HG03354 (cell line): ENCODE measurements at regions not wholly inside any gene's neighbourhood (a gene's known extent, or its start where the extent isn't known, plus 50 kb on each side); places are given as distances from the start of the nearest gene placed in this dataset.
"Not testable (repeated sequence)": the region's sequence is repeated elsewhere in the genome, so short reads cannot be mapped to it uniquely, and the experiment has no call there.

Experiments
- ATAC-seq: cut with Tn5 transposase; IDR thresholded peaks from one replicate; pipeline ENCODE4 v1.9.1; 2021; ENCODE audit warnings: mild to moderate bottlenecking; ENCODE audit not compliant: unreplicated experiment, poor library complexity, severe bottlenecking

DNA sequence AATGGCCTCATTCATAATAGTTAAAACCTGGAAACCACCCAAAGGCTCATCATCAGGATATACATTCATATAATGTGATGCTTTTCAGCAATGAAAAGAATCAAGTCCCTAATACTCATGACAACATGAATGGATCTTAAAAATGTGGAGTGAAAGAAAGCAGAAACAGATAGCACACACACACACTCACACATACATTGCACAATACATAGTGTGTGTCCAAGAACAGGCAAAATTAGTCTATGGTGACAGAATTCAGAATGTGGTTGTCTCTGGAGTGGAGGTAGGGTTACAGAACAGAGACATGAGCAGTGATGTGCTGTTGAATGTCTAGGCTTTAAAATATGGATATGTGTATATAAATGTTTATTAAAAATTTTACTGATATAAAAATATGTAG, 419.9 kb upstream of the PCDH15 start:
- no peak for ATAC-seq

DNA sequence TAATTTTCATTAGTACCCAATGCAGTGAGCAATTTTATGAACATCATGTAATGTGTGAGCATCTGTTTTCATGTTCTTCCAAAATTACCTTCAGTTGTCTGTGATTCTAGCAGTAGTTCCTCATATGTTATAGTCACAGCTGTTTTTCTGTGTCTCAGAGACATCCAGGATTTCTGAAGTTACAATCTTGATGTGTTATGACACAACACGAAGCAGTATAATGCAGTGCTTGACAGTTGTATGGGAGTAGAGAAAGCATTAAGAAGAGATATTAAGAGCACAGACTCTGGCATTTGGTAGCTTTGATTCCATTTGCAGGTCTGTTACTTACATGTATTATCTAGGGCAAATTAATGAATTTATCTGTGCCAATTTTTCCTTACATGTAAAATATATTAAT, 414.7 kb upstream of the PCDH15 start:
- no peak for ATAC-seq

DNA sequence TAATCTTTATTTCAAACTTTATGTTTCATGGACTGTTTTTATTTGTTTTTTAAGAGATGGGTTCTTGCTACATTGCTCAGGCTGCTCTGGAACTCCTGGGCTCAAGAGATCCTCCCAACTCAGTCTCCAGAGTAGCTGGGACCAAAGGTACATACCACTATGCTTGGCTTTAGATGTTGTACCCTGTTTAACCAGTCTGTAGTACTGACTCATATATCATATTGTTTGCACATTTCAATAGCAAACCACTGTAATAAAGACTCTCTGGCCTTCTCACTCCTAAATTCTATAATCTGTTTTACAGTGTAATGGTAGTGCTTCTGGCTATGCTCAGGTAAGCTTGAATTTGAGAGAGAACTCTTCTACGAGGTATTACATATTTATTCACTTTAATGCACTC, 413.6 kb upstream of the PCDH15 start:
- ATAC-seq = no peak

DNA sequence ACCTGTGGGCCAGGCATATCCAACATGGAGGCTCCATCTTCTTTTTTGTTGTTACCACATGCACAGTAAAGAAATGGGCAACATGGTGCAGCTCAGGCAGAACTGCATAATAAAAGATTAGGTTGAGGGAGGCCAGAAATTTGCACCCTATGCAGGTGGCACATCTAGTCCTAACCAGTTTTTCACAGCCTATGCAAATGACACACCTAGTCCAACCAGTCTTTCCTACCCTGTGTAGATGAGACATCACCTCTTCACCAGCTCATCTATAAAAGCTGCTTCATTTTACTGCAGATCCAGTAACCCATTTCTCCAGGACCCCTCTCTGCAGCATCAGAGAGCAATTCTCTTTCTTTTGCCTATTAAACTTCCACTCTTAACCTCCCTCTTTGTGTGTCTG, 411.0 kb upstream of the PCDH15 start:
- ATAC-seq = no peak

DNA sequence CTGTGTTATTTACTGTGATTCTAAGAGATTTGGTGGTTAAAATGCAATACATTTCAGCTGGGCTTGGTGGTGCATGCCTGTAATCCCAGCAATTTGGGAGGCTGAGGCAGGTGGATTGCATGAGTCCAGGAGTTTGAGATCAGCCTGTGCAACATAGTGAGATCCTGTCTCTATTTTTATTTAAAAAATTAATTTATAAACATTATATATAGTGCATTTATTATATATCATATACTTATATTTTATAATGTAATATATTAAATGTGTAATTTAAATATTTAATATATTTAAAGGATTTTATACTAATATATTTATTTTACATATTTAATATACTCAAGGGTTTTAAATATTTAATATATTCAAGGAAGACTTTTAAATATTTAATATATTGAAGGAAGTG, 402.8 kb upstream of the PCDH15 start:
- no peak for ATAC-seq

DNA sequence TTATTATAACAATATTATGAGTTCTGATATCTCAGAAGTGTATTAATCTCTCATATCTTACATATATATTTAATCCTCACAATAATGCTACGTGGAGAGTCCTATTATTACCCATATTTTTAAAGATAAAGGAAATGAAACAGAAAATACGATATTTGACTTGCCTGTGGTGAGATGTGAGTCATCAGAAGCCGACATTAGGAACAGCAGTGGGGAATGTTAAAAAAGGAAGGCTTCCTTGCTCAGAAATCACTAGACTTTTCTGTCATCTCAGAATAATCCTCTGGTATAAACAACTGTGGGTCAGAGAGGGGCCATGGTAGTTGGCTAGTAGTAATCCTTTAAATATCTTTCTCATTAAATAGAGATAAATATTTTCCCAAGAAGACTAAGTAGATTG, 402.3 kb upstream of the PCDH15 start:
- no peak for ATAC-seq

DNA sequence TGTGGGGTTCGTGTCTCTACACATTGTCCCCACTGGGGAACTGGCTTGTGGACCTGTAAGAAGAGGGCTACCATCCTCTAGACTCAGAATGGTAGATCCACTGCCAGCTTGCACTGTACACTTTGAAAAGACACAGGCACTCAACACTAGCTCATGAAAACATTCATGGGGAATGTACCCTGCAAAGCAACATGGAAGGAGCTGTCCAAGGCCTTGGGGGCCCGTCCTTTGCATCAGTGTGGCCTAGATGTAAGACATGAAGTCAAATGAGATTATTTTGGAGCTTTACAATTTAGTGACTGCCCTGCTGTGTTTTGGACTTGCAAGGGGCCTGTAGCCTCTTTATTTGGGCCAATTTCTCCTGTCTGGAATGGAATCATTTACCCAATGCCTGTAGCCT, 399.0 kb upstream of the PCDH15 start:
- ATAC-seq = no peak

DNA sequence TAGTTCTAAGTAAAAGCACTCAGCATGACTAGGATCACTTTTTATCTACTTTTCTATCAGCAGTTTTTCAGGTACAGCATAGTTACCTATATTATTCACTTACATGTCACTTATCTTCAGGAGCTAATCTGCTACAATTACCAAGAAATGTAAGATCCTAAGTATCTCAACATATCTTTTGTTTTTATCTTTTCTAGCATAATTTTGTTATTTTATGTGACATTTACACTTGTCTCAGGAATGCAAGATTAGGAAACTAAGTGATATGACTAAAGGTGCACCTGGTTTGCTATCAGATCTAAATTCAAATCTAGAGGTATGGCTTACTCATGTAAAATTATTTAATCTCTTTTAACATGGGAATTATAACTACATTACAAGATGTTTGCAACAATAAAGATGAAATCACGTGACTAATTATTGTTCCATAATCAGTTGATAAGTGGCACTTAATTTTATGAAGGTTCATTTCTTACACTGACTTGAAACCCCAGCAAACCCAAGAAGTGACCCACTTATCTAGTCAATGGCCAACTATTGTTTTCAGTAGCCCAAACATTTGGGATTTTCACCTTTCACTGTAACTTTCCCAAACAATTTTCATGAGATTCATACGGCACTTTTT, 390.3 kb upstream of the PCDH15 start:
- ATAC-seq = no peak

DNA sequence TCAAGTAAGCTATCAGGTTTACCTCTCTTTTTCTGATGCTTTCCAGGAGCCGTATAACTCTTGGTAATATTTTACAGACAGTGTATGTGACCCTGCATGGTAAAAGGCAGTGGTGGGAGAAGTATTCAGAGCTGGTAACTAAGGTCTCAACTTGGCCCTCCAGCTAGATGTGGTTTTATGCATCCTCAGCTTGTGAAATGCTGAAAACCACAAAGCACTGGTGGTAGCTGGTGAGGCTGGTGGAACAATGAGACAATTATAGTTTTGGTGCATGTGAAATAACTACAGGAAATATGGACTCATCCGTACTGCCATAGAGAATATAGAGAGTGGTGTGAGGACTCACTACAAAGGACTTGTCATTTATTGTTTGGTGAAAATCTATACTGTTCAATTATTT, 383.0 kb upstream of the PCDH15 start:
- ATAC-seq = no peak

DNA sequence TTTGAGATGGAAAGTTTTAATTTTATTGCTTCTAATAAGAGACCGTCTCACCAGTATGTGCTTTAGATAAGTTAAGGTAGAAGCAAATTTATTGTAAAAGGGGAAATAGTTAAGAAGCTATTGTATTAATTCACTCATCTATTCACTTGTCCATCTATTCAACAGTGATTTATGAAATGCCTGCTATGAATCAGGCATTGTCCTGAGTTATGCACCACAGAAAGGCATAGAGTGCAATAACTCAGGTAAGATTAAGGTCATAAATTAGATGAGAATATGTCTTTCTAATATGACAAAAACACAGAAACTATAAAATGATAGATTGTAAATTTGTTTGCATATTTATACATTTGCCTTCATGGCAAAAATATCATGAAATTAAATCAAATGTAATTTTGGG, 379.3 kb upstream of the PCDH15 start:
- no peak for ATAC-seq

DNA sequence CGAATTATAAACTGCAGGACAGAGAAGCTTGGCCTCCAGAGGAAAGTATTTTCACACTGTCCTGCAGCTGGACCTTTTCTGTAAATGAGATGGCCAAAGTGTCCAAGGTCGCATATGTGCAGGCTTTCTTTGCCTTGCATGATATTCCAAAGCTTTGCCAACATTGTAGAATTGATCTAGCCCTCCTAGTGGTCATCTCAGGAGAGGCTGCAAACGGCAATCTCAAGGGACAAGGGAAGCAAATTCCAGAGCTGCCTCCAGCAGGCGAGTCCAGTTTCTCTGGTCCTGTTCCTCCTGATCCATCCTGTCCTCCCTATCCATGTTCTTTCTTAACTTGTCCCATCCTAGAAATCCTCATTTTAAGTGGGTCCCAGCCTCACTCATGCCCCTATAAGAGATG, 373.4 kb upstream of the PCDH15 start:
- no peak for ATAC-seq

DNA sequence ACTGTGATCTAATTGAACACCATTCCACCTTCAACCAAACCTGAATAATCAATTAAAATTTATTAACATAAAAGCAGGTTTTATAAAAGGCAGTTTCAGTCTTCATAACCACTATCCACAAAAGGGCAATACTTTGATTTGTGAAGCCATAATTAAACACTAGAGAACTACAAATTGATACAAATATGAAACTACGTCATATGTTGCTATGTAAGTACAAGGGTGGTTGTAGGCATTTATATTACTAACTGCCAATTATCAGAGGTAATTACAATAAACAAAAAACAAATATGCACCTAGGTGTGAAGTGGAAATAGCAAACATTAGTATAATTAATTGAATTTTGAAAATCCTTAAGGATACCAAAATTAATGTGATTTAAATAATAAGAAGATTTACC, 368.5 kb upstream of the PCDH15 start:
- ATAC-seq = no peak

DNA sequence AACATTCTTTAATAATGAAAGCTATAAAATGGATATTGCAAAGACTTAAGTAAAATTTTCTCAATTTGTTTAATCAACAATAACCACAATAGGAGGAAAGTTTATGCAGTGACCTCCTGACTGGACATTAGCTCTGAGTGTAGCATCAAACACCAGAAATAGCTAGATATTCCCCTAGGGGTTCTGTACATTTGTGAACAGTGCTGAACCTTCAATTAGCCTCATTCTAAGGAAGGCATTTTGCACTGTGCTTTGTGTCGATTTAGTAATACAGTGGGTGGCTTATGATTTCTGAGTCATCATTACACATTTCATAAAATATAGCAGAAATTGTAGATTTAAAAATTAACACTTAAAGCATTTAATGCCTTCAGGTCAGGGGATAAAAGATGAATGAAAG, 367.3 kb upstream of the PCDH15 start:
- no peak for ATAC-seq

DNA sequence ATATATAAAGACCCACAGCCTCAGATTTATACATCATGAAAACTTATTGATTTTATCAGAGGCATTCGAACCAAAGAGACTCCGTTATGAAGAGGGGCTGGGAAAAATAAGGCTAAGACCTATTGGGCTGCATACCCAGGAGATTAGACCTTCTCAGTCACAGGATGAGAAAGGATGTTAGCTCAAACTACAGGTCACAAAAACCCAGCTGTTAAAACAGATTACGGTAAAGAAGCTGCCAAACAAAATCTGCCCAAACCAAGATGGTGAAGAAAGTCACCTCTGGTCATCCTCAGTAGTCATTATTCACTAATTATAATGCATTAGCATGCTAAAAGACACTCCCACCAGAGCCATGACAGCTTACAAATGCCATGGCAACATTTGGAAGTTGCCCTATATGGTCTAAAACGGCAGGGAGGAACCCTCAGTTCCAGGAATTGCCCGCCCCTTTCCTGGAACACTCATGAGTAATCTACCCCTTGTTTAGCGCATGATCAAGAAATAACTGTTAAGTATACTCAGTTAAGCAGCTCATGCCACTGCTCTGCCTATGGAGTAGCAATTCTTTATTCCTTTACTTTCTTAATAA, 362.5 kb upstream of the PCDH15 start:
- ATAC-seq = no peak

DNA sequence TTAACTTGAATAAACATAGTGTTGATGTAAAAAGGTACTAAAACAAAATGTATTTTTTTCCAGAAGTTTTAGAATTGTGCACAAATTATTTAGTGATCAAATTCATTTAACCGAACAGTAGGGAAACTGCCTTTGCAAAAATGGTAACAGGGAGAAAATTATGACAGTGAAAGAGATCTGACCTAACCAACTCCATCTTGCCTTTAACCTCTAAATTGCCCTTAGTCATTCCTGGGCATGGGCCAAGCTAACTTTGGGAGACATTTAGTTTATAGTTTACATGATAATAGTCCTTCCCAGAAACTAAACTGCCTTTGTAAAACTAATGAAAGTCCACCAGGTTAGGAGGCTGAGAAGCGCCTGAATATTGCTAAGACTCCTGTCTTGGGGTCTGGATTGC, 361.3 kb upstream of the PCDH15 start:
- not testable (repeated sequence) for ATAC-seq

DNA sequence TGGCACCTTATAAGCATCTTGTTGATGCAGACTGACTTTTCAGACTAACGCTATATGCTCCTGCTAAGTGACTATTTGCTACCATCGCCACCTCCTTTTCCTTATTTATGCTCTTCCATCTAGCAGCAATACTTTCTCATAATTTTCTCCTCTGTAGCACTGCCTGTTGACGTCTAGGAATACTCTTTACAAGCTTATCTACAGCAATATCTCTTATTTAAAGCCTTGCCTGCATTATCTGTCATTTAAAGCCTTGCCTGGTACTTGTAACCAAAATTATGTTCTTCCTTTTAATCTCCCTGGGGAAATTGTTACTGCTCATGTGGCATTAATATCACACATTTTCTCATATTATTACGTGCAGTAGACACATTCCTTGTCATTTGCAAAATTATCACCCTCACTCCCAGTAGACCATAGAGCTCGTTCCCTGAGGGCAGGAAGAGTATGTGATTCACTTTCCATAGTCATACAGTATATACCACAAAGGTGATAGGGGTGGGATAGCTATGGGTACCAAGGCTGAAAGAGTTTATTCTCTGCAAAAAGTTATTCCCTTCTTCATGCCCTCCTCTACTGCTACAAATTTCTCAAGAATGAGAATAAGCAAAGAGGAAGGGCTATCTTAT, 359.7 kb upstream of the PCDH15 start:
- ATAC-seq = no peak

DNA sequence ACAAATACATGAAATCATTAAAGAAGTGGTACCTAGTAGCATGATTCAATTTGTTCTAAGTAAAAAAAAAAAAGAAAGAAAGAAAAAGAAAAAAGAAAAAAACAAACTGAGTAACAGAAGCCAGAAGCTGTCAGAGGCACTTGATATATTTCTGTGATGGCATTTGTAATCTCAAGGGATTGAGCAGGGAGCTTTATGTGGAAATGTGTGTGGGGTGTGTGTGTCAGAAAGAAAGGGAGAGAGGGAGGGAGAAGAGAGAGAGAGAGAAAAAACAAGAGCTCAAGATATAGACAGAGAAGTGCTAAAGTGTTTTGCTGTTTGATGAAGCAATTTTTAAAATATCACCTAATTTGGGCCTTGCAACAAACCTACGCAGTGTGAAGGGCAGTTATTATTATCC, 357.6 kb upstream of the PCDH15 start:
- no peak for ATAC-seq

DNA sequence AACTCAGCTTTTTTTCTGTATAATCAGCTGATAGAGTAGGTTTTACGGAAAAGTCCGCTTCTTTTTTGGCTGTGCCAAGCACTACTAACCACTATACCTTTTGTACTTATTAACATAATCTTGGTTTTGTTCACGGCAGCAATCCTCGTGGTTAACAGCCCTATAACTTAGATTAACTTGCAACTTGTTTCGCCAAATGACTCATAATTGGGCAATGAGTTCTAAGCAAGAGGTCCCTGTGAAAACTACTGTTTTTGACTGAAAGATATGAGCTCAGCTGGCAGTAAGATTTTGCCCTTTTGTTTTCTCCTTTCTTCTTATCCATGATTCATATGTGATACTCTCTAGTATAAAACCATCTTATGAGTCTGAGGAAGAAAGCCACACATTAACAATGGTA, 345.0 kb upstream of the PCDH15 start:
- ATAC-seq = peak; percentile 49

DNA sequence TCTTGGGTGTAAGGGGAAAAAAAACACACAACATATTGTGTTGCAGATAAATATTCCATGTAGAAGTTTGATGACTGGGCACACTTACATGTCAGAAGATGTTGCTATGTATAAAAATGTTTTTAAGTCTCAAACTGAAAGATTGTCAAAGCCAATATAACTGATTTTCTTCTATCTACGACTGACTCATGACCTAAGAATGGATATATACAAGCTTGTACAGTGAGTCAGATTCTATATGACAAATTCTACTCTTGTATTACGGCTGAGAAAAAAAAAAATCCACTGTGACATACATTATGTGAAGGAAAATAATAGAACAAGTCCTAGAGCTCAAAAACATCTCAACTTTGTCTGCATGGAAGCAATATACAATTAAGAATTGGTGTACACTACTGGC, 343.0 kb upstream of the PCDH15 start:
- no peak for ATAC-seq

DNA sequence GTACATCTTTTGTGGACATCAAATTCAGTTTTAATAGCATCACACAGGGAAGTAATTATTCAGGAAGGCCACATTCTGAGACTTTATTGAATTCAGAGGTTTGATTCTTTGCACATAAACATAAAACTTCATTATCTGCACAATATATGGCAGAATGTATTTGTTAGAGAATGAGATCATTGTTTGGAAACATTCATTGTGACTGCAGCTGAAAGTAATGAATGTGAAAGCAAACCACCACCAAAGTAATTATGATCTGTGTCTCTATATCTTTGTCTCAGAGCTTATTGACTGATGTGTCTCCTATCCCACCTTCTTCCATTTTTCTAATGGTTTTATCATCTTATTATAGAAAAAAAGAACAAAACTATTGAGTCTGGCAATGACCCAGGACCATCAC, 340.9 kb upstream of the PCDH15 start:
- ATAC-seq = no peak

DNA sequence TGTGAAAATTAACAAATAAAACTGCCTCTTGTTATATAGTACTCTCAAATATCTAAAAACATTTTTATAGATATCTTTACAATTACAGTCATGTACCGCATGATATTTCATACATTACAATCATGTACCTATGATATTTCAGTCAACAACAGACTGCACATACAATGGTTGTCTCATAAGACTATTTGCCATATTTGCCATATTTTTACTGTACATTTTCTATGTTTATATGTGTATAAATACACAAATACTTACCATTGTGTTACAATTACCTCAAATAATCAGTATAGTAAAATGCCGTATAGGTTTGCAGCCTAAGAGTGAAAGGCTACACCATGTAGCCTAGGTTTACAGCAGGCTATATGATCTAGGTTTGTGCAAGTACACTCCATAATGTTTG, 336.0 kb upstream of the PCDH15 start:
- no peak for ATAC-seq

DNA sequence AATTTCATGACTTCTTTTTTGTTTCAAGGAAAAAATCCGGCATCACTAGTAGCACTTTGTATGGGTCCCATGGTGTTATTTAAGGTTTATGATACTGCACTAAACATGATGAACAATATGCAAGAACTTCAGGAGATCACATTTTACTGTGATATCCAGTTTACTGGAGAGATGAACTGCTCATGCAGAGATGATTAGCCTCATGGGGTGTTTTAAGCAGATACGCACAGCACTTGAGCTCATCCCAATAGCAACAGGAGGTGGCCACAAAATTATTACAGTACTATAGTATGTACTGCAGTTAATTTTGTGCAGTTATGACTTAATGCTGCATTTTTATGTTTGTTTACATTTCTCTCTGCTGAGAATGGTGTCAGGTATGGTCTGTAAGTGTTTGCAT, 303.7 kb upstream of the PCDH15 start:
- no peak for ATAC-seq
